Liver (tissue), 8 donors: ENCODE measurements at regions not wholly inside any gene's neighbourhood (a gene's known extent, or its start where the extent isn't known, plus 50 kb on each side); places are given as distances from the start of the nearest gene placed in this dataset.

ENCODE experiments used
- DNase-seq: peaks from one replicate; pipeline ENCODE4 v3.0.0-alpha.2; 2017; ENCODE audit warnings: low spot score
- H3K27ac ChIP-seq, 2 donors: one replicate each; pipeline ENCODE4 v1.7.0; 2013; ENCODE audit warnings: inconsistent platforms in 2 of 2, low read length in 2 of 2, control low read depth in 1 of 2, low read depth in 1 of 2, mild to moderate bottlenecking in 1 of 2
- H3K27me3 ChIP-seq, 4 donors: one replicate each; pipeline versions ENCODE4 v1.6.1 to v1.7.0; 2013; ENCODE audit warnings: low read length in 3 of 4, inconsistent platforms in 1 of 4, mild to moderate bottlenecking in 1 of 4, moderate library complexity in 1 of 4; ENCODE audit not compliant: control insufficient read depth in 4 of 4, insufficient read depth in 4 of 4
- H3K36me3 ChIP-seq, 4 donors: one replicate each; pipeline versions ENCODE4 v1.6.1 to v1.7.0; 2013; ENCODE audit warnings: low read length in 3 of 4, mild to moderate bottlenecking in 3 of 4, low read depth in 1 of 4, moderate library complexity in 1 of 4; ENCODE audit not compliant: control insufficient read depth in 4 of 4, insufficient read depth in 3 of 4
- H3K4me1 ChIP-seq, 4 donors: one replicate each; pipeline versions ENCODE4 v1.6.1 to v1.7.0; 2013; ENCODE audit warnings: low read length in 3 of 4, mild to moderate bottlenecking in 3 of 4, moderate library complexity in 1 of 4; ENCODE audit not compliant: control insufficient read depth in 4 of 4, insufficient read depth in 4 of 4
- H3K4me3 ChIP-seq, 3 donors: one replicate each; pipeline versions ENCODE4 v1.6.1 to v1.7.0; 2013; ENCODE audit warnings: low read length in 3 of 3, control low read depth in 1 of 3, low read depth in 1 of 3, mild to moderate bottlenecking in 1 of 3
- H3K9ac ChIP-seq, 2 donors: one replicate each; pipeline ENCODE4 v1.7.0; 2013; ENCODE audit warnings: low read length in 2 of 2, mild to moderate bottlenecking in 2 of 2, moderate library complexity in 2 of 2, control low read depth in 1 of 2, low read depth in 1 of 2
- H3K9me3 ChIP-seq, 4 donors: one replicate each; pipeline versions ENCODE4 v1.6.1 to v1.7.0; 2013; ENCODE audit warnings: low read length in 3 of 4; ENCODE audit not compliant: control insufficient read depth in 4 of 4
- ATF3 ChIP-seq: IDR thresholded peaks from 2 replicates; pipeline ENCODE4 v1.6.1; 2016; ENCODE audit warnings: antibody characterized with exemption
- CTCF ChIP-seq: fragments of 150-350 bp; IDR thresholded peaks from 2 replicates; pipeline ENCODE4 v1.5.1; 2017; ENCODE audit warnings: improper control_type of control experiment, low read depth, low read length; ENCODE audit not compliant: missing input control
- EGR1 ChIP-seq, 2 donors: IDR thresholded peaks; 2 replicates each; pipeline ENCODE4 v1.6.1; 2016 to 2018; ENCODE audit warnings: antibody characterized with exemption in 2 of 2, low read depth in 2 of 2
- FOXA1 ChIP-seq: IDR thresholded peaks from 2 replicates; pipeline ENCODE4 v1.6.1; 2016; ENCODE audit warnings: antibody characterized with exemption
- GABPA ChIP-seq, 2 donors: IDR thresholded peaks in 1 of 2; conservative IDR thresholded peaks in 1 of 2; 2 replicates each; pipeline ENCODE4 v1.6.1; 2016; ENCODE audit warnings: antibody characterized with exemption in 2 of 2, mild to moderate bottlenecking in 1 of 2, moderate library complexity in 1 of 2
- HNF4A ChIP-seq, 2 donors: conservative IDR thresholded peaks; 2 replicates each; pipeline ENCODE4 v1.6.1; 2016; ENCODE audit warnings: antibody characterized with exemption in 2 of 2, mild to moderate bottlenecking in 2 of 2
- RAD21 ChIP-seq, 2 donors: IDR thresholded peaks; 2 replicates each; pipeline ENCODE4 v1.6.1; 2016; ENCODE audit warnings: antibody characterized with exemption in 2 of 2, mild to moderate bottlenecking in 2 of 2
- REST ChIP-seq: IDR thresholded peaks from 2 replicates; pipeline ENCODE4 v1.6.1; 2016; ENCODE audit warnings: antibody characterized with exemption, mild to moderate bottlenecking
- WGBS: extraction: QIAGEN DNeasy Blood & Tissue Kit; methylation state at CpG from one replicate; pipeline ENCODE4 v1.1.7; 2013; 5-methylcytosine and 5-hydroxymethylcytosine counted together
- donor health status: healthy.
- donor health status: healthy.
- donor health status: healthy.
- donor health status: healthy.
- donor health status: healthy.

- H3K9ac ChIP-seq, result no peak overlapping the region
- no peak for DNase-seq
- no peaks in the 10 kb centered on the region for H3K36me3 ChIP-seq
- no peaks in the 10 kb centered on the region for H3K4me1 ChIP-seq
- H3K9me3 ChIP-seq, result no peaks in the 10 kb centered on the region
- TF ChIP-seq CTCF, result no peak
- peak; percentile 98 for TF ChIP-seq REST
- no peak for TF ChIP-seq RAD21 (IDR thresholded peaks at IDR 0.05)
- no peak for TF ChIP-seq ATF3
- no peak for TF ChIP-seq GABPA (IDR thresholded peaks at IDR 0.05 in 1 of 2, conservative IDR thresholded peaks at IDR 0.05 in 1 of 2)
- no peak for TF ChIP-seq EGR1 (IDR thresholded peaks at IDR 0.05; ENCODE audit: low read depth in 2 of 2)
- H3K4me3 ChIP-seq, result no peak overlapping the region
- no peaks in the 10 kb centered on the region for H3K27me3 ChIP-seq
- no peak overlapping the region for H3K27ac ChIP-seq
- WGBS, result 65% methylated on average over 2 of the region's 2 CpGs
Observed at GRCh38 chr5:96483878-96484277, 50.8 kb upstream of the PCSK1 start.

GRCh38 chr5:96487859-96488258 lies 54.8 kb upstream of the PCSK1 start:
- Histone ChIP-seq H3K4me3 (no peak overlapping the region), H3K4me1 (no peaks in the 10 kb centered on the region), H3K27ac (no peak overlapping the region), H3K36me3 (no peaks in the 10 kb centered on the region), H3K27me3 (no peaks in the 10 kb centered on the region), H3K9ac (no peak overlapping the region), H3K9me3 (no peaks in the 10 kb centered on the region)
- TF ChIP-seq FOXA1, result no peak
- no peak for TF ChIP-seq HNF4A (conservative IDR thresholded peaks at IDR 0.05)
- DNase-seq, result no peak
- WGBS, result 93% methylated on average over 1 of the region's 1 CpG

GRCh38 chr5:96489532-96489931 lies 56.5 kb upstream of the PCSK1 start:
- TF ChIP-seq FOXA1, result no peak
- 62% methylated on average over 2 of the region's 2 CpGs for WGBS
- H3K36me3 ChIP-seq, result no peaks in the 10 kb centered on the region
- no peaks in the 10 kb centered on the region for H3K27me3 ChIP-seq
- no peaks in the 10 kb centered on the region for H3K4me1 ChIP-seq
- no peak for DNase-seq
- no peak overlapping the region for H3K9ac ChIP-seq
- H3K27ac ChIP-seq, result no peak overlapping the region
- no peak overlapping the region for H3K4me3 ChIP-seq
- no peaks in the 10 kb centered on the region for H3K9me3 ChIP-seq
